Cardiac fibroblast (primary cell): ENCODE measurements at regions not wholly inside any gene's neighbourhood (a gene's known extent, or its start where the extent isn't known, plus 50 kb on each side); places are given as distances from the start of the nearest gene placed in this dataset.

Experiments used
- DNase-seq, 2 donors: peaks; one replicate each; pipeline versions ENCODE4 v3.0.0 to v3.0.0-alpha.2; 2010; ENCODE audit warnings: low read depth in 2 of 2
- H3K4me3 ChIP-seq, 2 donors: replicated peaks in 1 of 2; 1 replicate in 1 of 2; 2 replicates in 1 of 2; pipeline ENCODE4 v1.5.1; 2011; ENCODE audit warnings: low read depth in 2 of 2, low read length in 2 of 2, mild to moderate bottlenecking in 2 of 2, moderate library complexity in 1 of 2
- CTCF ChIP-seq: IDR thresholded peaks from one replicate; pipeline ENCODE4 v1.5.1; 2011; ENCODE audit warnings: low read depth, mild to moderate bottlenecking, low read length, inconsistent platforms

- no peak overlapping the region for H3K4me3 ChIP-seq
- DNase-seq = no peak
- TF ChIP-seq CTCF = no peak
These were observed 490.5 kb upstream of the MEX3C start for GRCh38 chr18:51687845-51688585.

GRCh38 chr18:51692612-51693011 is 495.1 kb upstream of the MEX3C start:
- H3K4me3 ChIP-seq = no peak overlapping the region
- TF ChIP-seq CTCF = no peak
- no peak for DNase-seq

- TF ChIP-seq CTCF = no peak
These were observed 513.9 kb upstream of the MEX3C start for GRCh38 chr18:51711298-51711889.

GRCh38 chr18:51712821-51713220 is 515.3 kb upstream of the MEX3C start:
- TF ChIP-seq CTCF = no peak
- no peak for DNase-seq
- no peak overlapping the region for H3K4me3 ChIP-seq

More at GRCh38 chr18:51711298-51711889, 513.9 kb upstream of the MEX3C start:
- DNase-seq = no peak
- no peak overlapping the region for H3K4me3 ChIP-seq

GRCh38 chr18:51716277-51716676 is 518.8 kb upstream of the MEX3C start:
- H3K4me3 ChIP-seq = no peak overlapping the region
- no peak for DNase-seq
- no peak for TF ChIP-seq CTCF

- no peak overlapping the region for H3K4me3 ChIP-seq
These were observed 523.9 kb upstream of the MEX3C start for GRCh38 chr18:51721388-51721787.

More at GRCh38 chr18:51721388-51721787, 523.9 kb upstream of the MEX3C start:
- no peak for TF ChIP-seq CTCF
- no peak for DNase-seq
